H9 (cell line): ENCODE measurements at regions not wholly inside any gene's neighbourhood (a gene's known extent, or its start where the extent isn't known, plus 50 kb on each side); places are given as distances from the start of the nearest gene placed in this dataset.

Source experiments
- DNase-seq: peaks from one replicate; pipeline ENCODE4 v3.0.0-alpha.2; 2017
- H2AFZ ChIP-seq: one replicate; pipeline ENCODE4 v1.6.1; 2013; ENCODE audit warnings: mild to moderate bottlenecking, low read length, control low read depth, moderate library complexity
- H2AK5ac ChIP-seq: 2 replicates; pipeline ENCODE4 v1.6.1; 2013; ENCODE audit warnings: low read length, control low read depth, mixed read lengths; ENCODE audit not compliant: insufficient read length
- H2BK120ac ChIP-seq: one replicate; pipeline ENCODE4 v1.6.1; 2013; ENCODE audit warnings: low read depth, mild to moderate bottlenecking, low read length, control low read depth, inconsistent platforms; ENCODE audit not compliant: poor library complexity, severe bottlenecking
- H2BK12ac ChIP-seq: 2 replicates; pipeline ENCODE4 v1.6.1; 2013; ENCODE audit warnings: low read length, control low read depth, mixed read lengths, low read depth; ENCODE audit not compliant: insufficient read length
- H2BK15ac ChIP-seq: 2 replicates; pipeline ENCODE4 v1.6.1; 2013; ENCODE audit warnings: low read depth, low read length, control low read depth
- H2BK20ac ChIP-seq: one replicate; pipeline ENCODE4 v1.6.1; 2013; ENCODE audit warnings: low read depth, mild to moderate bottlenecking, low read length, control low read depth, inconsistent platforms; ENCODE audit not compliant: poor library complexity, severe bottlenecking
- H2BK5ac ChIP-seq: 2 replicates; pipeline ENCODE4 v1.6.1; 2013; ENCODE audit warnings: low read length, control low read depth, mixed read lengths; ENCODE audit not compliant: insufficient read length
- H3K14ac ChIP-seq: 2 replicates; pipeline ENCODE4 v1.6.1; 2013; ENCODE audit warnings: low read length, control low read depth; ENCODE audit not compliant: insufficient read depth
- H3K18ac ChIP-seq: 2 replicates; pipeline ENCODE4 v1.6.1; 2013; ENCODE audit warnings: low read depth, mild to moderate bottlenecking, mixed read lengths, low read length, control low read depth; ENCODE audit not compliant: insufficient read length
- H3K23ac ChIP-seq: 2 replicates; pipeline ENCODE4 v1.6.1; 2013; ENCODE audit warnings: low read length, control low read depth, mixed read lengths, low read depth; ENCODE audit not compliant: insufficient read length
- H3K23me2 ChIP-seq: 2 replicates; pipeline ENCODE4 v1.6.1; 2013; ENCODE audit warnings: low read depth, mild to moderate bottlenecking, mixed read lengths, low read length, control low read depth; ENCODE audit not compliant: insufficient read length, poor library complexity, severe bottlenecking
- H3K27ac ChIP-seq: 2 replicates; pipeline ENCODE4 v1.5.1; 2013; ENCODE audit warnings: low read length, control low read depth, mixed read lengths, low read depth; ENCODE audit not compliant: insufficient read length
- H3K27me3 ChIP-seq: 2 replicates; pipeline ENCODE4 v1.6.1; 2013; ENCODE audit warnings: low read length, control low read depth, inconsistent platforms; ENCODE audit not compliant: insufficient read depth
- H3K4ac ChIP-seq: 2 replicates; pipeline ENCODE4 v1.6.1; 2013; ENCODE audit warnings: low read depth, mild to moderate bottlenecking, control low read depth, inconsistent platforms, low read length, moderate library complexity
- H3K4me1 ChIP-seq: 2 replicates; pipeline ENCODE4 v1.6.1; 2013; ENCODE audit warnings: low read length, control low read depth, inconsistent platforms; ENCODE audit not compliant: insufficient read depth
- H3K4me2 ChIP-seq: 2 replicates; pipeline ENCODE4 v1.6.1; 2013; ENCODE audit warnings: low read length, control low read depth, mixed read lengths; ENCODE audit not compliant: insufficient read length, insufficient read depth
- H3K56ac ChIP-seq: 2 replicates; pipeline ENCODE4 v1.6.1; 2013; ENCODE audit warnings: low read depth, mild to moderate bottlenecking, mixed read lengths, low read length, control low read depth; ENCODE audit not compliant: insufficient read length
- H3K79me1 ChIP-seq: 2 replicates; pipeline ENCODE4 v1.6.1; 2013; ENCODE audit warnings: low read depth, mild to moderate bottlenecking, moderate library complexity, low read length, control low read depth, inconsistent platforms; ENCODE audit not compliant: insufficient read depth, poor library complexity, severe bottlenecking
- H3K79me2 ChIP-seq: 2 replicates; pipeline ENCODE4 v1.6.1; 2013; ENCODE audit warnings: low read length, control low read depth, inconsistent platforms; ENCODE audit not compliant: insufficient read depth
- H3K9ac ChIP-seq: 2 replicates; pipeline ENCODE4 v1.6.1; 2013; ENCODE audit warnings: low read length, control low read depth, mixed read lengths; ENCODE audit not compliant: insufficient read length; ENCODE audit errors: extremely low read depth
- H3K9me3 ChIP-seq: one replicate; pipeline ENCODE4 v1.6.1; 2013; ENCODE audit warnings: low read depth, low read length, inconsistent platforms; ENCODE audit not compliant: control insufficient read depth
- H3T11ph ChIP-seq: one replicate; pipeline ENCODE4 v1.6.1; 2013; ENCODE audit warnings: mild to moderate bottlenecking, low read length, control low read depth, inconsistent platforms
- H4K20me1 ChIP-seq: one replicate; pipeline ENCODE4 v1.6.1; 2013; ENCODE audit not compliant: control insufficient read depth, insufficient read length, insufficient read depth
- H4K5ac ChIP-seq: 2 replicates; pipeline ENCODE4 v1.6.1; 2013; ENCODE audit warnings: low read depth, mild to moderate bottlenecking, mixed read lengths, low read length, control low read depth; ENCODE audit not compliant: insufficient read length
- H4K8ac ChIP-seq: replicated peaks from 2 replicates; pipeline ENCODE4 v1.6.1; 2013; ENCODE audit warnings: low read length, control low read depth, mixed read lengths, low read depth; ENCODE audit not compliant: insufficient read length
- H4K91ac ChIP-seq: 2 replicates; pipeline ENCODE4 v1.6.1; 2013; ENCODE audit warnings: low read depth, mild to moderate bottlenecking, moderate library complexity, mixed read lengths, low read length, control low read depth; ENCODE audit not compliant: insufficient read length
- H3K27ac Mint-ChIP-seq, 3 experiments: 2 replicates in 2 of 3; 3 replicates in 1 of 3; pipeline ENCODE4 v1.8.0; 2020 to 2021; ENCODE audit warnings: mixed read lengths in 3 of 3, mild to moderate bottlenecking in 1 of 3, moderate library complexity in 1 of 3
- H3K27me3 Mint-ChIP-seq: 2 replicates; pipeline ENCODE4 v1.8.0; 2021; ENCODE audit warnings: low read depth, mild to moderate bottlenecking, moderate library complexity, mixed read lengths
- H3K36me3 Mint-ChIP-seq, 3 experiments: 2 replicates in 2 of 3; 3 replicates in 1 of 3; pipeline ENCODE4 v1.8.0; 2020 to 2021; ENCODE audit warnings: low read depth in 3 of 3, mixed read lengths in 3 of 3; ENCODE audit not compliant: insufficient read depth in 1 of 3
- H3K4me1 Mint-ChIP-seq, 2 experiments: 2 replicates each; pipeline ENCODE4 v1.8.0; 2020; ENCODE audit warnings: mixed read lengths in 2 of 2
- H3K4me3 Mint-ChIP-seq, 2 experiments: 2 replicates in 1 of 2; 3 replicates in 1 of 2; pipeline ENCODE4 v1.8.0; 2020 to 2021; ENCODE audit warnings: mild to moderate bottlenecking in 2 of 2, mixed read lengths in 2 of 2, moderate library complexity in 1 of 2
- H3K9me3 Mint-ChIP-seq, 2 experiments: 2 replicates in 1 of 2; 3 replicates in 1 of 2; pipeline ENCODE4 v1.8.0; 2020; ENCODE audit warnings: mild to moderate bottlenecking in 2 of 2, mixed read lengths in 2 of 2, moderate library complexity in 1 of 2
- CTCF ChIP-seq: fragments of 200-600 bp; sonication (generic); conservative IDR thresholded peaks from 3 replicates; pipeline ENCODE4 v1.8.0; 2021; ENCODE audit warnings: antibody characterized with exemption, mild to moderate bottlenecking
- WGBS: extraction: QIAGEN DNeasy Blood & Tissue Kit; methylation state at CpG from one replicate; pipeline ENCODE4 v1.1.7; 2013; ENCODE audit warnings: missing lambda C conversion rate, low lambda C conversion rate, mixed read lengths; ENCODE audit not compliant: insufficient read length; ENCODE audit errors: extremely low coverage; 5-methylcytosine and 5-hydroxymethylcytosine counted together

GRCh38 chr18:40531051-40531450 is 1424.0 kb upstream of the PIK3C3 start:
- Histone ChIP-seq H4K8ac (no peak overlapping the region), H3T11ph (no peak overlapping the region), H2BK20ac (no peak overlapping the region), H3K14ac (no peak overlapping the region), H3K18ac (no peak overlapping the region), H3K56ac (no peak overlapping the region), H3K79me2 (no peaks in the 10 kb centered on the region), H3K27ac (no peak overlapping the region), H4K91ac (no peak overlapping the region), H4K5ac (no peak overlapping the region), H2BK5ac (no peak overlapping the region), H3K4ac (no peak overlapping the region), H3K23me2 (no peaks in the 10 kb centered on the region), H3K27me3 (no peaks in the 10 kb centered on the region), H2BK12ac (no peak overlapping the region), H2AK5ac (no peak overlapping the region), H3K4me1 (no peaks in the 10 kb centered on the region), H2BK120ac (no peak overlapping the region), H2BK15ac (no peak overlapping the region), H3K4me2 (no peak overlapping the region), H3K9me3 (no peaks in the 10 kb centered on the region), H3K23ac (no peak overlapping the region), H3K79me1 (no peaks in the 10 kb centered on the region), H2AFZ (no peak overlapping the region), H3K9ac (no peak overlapping the region), H4K20me1 (no peaks in the 10 kb centered on the region)
- Mint-ChIP-seq H3K4me1 (peaks cover 0 to 6% of the 10 kb centered on the region in 2 experiments; a peak in 2 of 4 replicates), H3K27ac (peak overlapping the region in 1 of 3 experiments; percentile 30; a peak in 2 of 7 replicates), H3K9me3 (no peaks in the 10 kb centered on the region), H3K36me3 (no peaks in the 10 kb centered on the region), H3K4me3 (no peak overlapping the region), H3K27me3 (no peaks in the 10 kb centered on the region)
- no peak for TF ChIP-seq CTCF
- no CpG with 5 or more reads among the region's 2 CpGs for WGBS
- DNase-seq, result no peak
